GM12891 (cell line): ENCODE measurements at regions not wholly inside any gene's neighbourhood (a gene's known extent, or its start where the extent isn't known, plus 50 kb on each side); places are given as distances from the start of the nearest gene placed in this dataset.

Source experiments
- DNase-seq: peaks from one replicate; pipeline ENCODE4 v3.0.0; 2011; ENCODE audit warnings: low spot score; ENCODE audit not compliant: insufficient read length
- FAIRE-seq: peaks from 2 replicates; lab custom pipeline; 2011; peaks lifted over from hg19 to GRCh38; lab: Jason Lieb, UNC
- PAX5 ChIP-seq: IDR thresholded peaks from 2 replicates; pipeline ENCODE4 v1.6.1; 2011; ENCODE audit warnings: low read length, moderate library complexity, mild to moderate bottlenecking; ENCODE audit not compliant: insufficient read depth, severe bottlenecking
- POLR2A ChIP-seq: IDR thresholded peaks from 2 replicates; pipeline ENCODE4 v1.6.1; 2011; ENCODE audit warnings: low read depth, low read length, control low read depth
- POLR2AphosphoS5 ChIP-seq: IDR thresholded peaks from 2 replicates; pipeline ENCODE4 v1.6.1; 2011; ENCODE audit warnings: low read depth, low read length, control low read depth
- POU2F2 ChIP-seq: IDR thresholded peaks from 2 replicates; pipeline ENCODE4 v1.6.1; 2011; ENCODE audit warnings: low read depth, mild to moderate bottlenecking, control low read depth, low read length, moderate library complexity
- SPI1 ChIP-seq: IDR thresholded peaks from 2 replicates; pipeline ENCODE4 v1.6.1; 2011; ENCODE audit warnings: low read depth, low read length, control low read depth
- TAF1 ChIP-seq: IDR thresholded peaks from 2 replicates; pipeline ENCODE4 v1.6.1; 2011; ENCODE audit warnings: low read depth, low read length, control low read depth

DNA sequence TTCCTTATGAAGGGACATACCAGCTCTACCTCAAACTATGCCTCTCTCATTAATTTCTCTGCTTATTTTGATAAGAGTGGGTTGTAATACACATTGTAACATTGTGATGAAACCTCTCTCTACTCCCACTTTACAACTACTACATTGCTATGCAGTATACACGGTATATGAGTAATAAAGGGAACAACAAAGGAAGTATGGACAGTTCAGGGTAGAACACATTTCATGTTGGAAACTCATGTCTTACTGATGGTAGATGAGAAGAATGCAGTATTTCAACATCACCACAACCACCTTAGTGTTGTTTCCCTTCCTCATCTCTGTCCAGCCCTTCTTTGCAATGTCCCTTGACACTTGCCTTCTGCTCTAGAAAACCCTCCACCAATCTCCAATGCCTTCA lies 515.9 kb upstream of the CELF4 start:
- TF ChIP-seq SPI1 (no peak), POLR2AphosphoS5 (no peak), PAX5 (no peak), TAF1 (no peak)
- DNase-seq (no peak), FAIRE-seq (no peak)

DNA sequence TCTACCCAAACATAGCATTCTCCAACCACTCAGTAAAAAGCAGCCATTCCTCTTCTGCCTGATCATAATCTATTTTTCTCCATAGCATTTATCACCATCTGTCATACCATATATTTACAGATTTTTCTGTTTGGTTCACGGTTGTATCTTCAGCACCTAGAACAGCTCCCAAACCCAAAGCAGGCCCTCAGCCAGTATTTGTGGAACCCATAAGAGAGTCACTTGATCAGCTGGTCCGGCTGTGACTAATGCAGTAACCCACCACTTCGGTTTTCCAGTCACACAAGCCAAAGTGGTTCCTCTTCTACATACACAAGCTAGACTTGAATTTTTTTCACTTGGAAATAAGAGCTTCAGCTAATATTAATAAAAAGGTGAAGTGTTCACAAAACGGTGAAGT lies 511.6 kb upstream of the CELF4 start:
- no peak for DNase-seq
- no peak for FAIRE-seq
- no peak for TF ChIP-seq PAX5
- TF ChIP-seq POU2F2: no peak
- TF ChIP-seq POLR2AphosphoS5: no peak
- no peak for TF ChIP-seq TAF1
- TF ChIP-seq POLR2A: no peak
- no peak for TF ChIP-seq SPI1

DNA sequence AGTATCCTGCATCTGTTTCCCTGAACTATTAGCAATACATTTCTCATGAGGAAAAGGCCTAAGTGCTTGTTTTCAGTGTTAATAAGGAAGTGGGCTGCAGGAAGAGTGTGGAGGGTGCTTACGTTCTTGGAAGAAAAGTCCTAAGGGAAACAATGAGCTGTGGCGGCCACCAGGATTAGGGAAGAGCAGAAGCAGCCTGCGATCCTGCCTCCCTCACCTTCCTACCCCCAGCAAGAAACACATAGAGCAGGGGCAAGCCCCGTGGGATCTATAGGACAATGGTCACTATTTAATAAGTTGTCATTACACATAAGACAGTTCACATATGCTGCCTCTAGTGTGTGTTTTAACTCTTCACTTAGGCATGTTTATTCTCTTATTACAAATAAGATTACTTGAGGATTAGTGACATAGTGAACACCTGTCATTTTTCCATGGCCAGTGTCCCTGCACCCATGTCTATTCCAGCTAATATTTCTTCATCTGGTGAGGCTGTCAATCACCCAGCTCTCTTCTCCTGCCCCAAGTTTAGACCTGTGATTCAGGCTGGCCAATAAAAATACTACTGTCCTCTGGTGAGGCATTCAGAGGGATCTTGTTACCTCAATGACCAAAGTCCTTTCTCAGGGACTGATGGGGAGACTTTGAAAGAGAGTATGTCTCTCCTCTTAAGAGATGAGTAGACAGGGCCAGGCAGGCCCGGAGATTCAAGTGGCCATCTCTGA lies 510.9 kb upstream of the CELF4 start:
- TF ChIP-seq POLR2AphosphoS5 (no peak), PAX5 (no peak)
- DNase-seq (no peak), FAIRE-seq (no peak)

DNA sequence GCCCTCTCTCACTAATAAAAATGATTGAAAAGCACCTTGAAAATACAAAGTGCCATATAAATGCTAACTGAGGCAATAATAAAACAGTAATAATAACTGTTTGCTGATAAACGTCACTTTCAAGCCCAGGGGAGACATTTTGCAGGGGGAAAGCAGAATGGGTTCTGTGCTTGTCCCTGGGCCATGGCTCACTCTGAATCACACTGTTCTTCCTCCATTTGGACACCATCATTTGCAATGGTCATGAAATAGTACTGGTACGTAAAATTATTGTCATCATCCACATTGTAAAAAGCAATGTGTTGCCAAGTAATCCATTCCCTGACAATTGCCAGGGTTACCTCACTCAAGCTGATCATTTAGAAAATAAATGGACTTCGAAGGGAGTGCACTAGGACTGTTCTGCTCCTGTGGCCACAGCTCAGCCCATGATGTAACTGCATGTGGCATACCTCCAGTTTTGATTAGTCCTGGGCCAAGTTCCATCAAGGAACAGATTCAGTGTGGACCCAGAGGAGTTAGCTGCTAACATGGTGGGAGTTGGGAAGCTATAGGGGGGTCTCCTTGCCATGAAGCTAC lies 508.8 kb upstream of the CELF4 start:
- FAIRE-seq: no peak
- no peak for TF ChIP-seq SPI1
- TF ChIP-seq POLR2AphosphoS5: no peak
- no peak for TF ChIP-seq TAF1
- no peak for TF ChIP-seq POU2F2
- TF ChIP-seq PAX5: no peak
- TF ChIP-seq POLR2A: no peak

DNA sequence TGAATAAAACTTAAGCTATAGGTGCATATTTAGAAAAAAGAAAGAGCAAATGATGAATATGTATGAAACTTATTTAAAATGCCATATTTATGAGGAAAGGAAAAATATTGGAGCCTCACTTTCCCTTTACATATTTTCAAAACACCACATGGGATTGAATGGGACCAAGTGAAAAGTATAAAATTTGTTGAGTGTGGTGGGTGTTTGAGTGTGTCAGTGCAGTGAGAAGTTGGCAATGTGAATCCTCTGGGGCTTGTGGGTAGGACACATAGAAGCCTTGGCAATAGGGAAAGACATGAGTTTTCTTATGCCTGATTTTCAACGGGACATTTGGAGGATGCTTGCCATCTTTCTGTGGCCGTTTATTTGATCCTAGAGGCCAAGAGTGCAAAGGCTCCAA lies 502.2 kb upstream of the CELF4 start:
- FAIRE-seq: no peak
- TF ChIP-seq POLR2AphosphoS5: no peak
- no peak for TF ChIP-seq POU2F2
- TF ChIP-seq SPI1: no peak
- no peak for TF ChIP-seq TAF1
- TF ChIP-seq POLR2A: no peak
- no peak for TF ChIP-seq PAX5
- no peak for DNase-seq

More for the DNA sequence above, 508.8 kb upstream of the CELF4 start:
- DNase-seq: no peak

DNA sequence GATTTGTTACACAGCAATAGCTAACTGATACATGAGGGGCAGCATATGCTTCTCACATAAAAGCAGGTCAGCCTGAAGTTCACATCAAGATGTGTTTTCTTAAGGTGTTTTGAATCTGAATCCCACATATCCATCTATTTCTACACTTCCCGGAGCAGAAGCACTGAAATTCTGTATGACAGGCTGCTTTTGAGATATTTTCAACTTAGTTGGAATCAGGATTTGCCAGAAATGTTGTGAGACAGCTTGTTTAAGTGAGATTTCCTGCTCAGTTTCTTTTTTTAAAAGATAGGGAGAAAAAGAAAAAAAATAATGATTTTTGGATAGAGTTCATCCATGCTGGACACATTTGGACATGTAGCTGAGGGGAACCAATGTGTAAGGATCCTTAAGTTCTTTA lies 501.5 kb upstream of the CELF4 start:
- DNase-seq (no peak), FAIRE-seq (no peak)
- TF ChIP-seq PAX5 (no peak), POLR2AphosphoS5 (no peak), POU2F2 (no peak), SPI1 (no peak), POLR2A (no peak), TAF1 (no peak)

DNA sequence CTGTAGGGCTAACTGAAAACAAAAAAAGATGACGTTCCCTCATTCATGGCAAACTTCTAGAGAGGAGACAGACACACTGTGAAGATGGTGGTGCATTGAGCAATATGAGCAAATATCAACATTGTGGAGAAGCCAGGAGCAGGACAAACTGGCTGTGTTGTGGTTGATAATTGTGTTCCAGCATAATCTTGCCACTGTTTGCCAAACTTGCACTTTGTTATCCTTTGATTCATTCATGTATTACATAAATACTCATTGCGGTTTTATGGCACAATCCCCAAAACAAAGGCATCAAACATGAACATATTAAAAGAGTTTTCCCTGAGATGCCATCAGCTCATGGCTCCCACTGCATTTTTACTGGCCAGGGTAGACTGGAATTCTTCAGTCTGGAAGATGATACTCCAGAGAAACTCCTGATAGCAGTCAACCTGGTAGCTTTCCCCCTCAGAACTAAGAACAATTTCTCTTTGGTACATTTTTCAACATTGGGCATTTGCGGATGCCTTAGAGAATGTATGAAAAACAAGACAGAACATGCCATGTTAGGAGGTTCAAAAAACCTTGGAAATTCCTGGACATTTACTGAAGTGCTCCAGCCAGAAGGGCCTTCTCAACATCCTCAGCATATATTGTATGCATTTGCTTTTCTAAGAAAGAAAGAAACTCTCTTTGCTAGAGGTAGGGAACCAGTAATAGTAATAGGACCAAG lies 487.4 kb upstream of the CELF4 start:
- TF ChIP-seq SPI1: no peak
- TF ChIP-seq POLR2AphosphoS5: no peak
- TF ChIP-seq PAX5: no peak
- TF ChIP-seq POU2F2: no peak
- TF ChIP-seq TAF1: no peak
- no peak for TF ChIP-seq POLR2A
- DNase-seq (no peak), FAIRE-seq (no peak)

DNA sequence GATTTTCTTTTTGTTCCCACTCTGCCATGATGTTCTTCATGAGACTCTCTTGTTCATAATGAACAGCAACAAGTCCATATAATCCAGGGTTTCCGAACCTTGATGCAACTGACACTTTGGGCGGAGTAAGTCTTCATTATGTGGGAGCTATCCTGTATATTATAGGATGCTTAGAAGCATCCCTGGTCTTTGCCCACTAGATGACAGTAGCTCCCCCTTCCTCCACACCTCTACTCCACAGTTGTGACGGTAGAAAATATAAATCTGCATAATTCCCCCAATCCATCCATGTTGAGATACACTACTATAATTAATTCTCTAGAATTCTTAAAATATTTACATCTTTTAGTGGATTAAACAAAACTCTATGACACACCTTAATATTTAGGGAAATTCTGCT lies 482.2 kb upstream of the CELF4 start:
- TF ChIP-seq SPI1 (no peak), POLR2A (no peak)
- FAIRE-seq: no peak
- no peak for DNase-seq

- TF ChIP-seq POU2F2: no peak
- no peak for TF ChIP-seq POLR2AphosphoS5
- TF ChIP-seq PAX5: no peak
- DNase-seq (no peak), FAIRE-seq (no peak)
Observed at GRCh38 chr18:38046651-38047050, 481.1 kb upstream of the CELF4 start.

DNA sequence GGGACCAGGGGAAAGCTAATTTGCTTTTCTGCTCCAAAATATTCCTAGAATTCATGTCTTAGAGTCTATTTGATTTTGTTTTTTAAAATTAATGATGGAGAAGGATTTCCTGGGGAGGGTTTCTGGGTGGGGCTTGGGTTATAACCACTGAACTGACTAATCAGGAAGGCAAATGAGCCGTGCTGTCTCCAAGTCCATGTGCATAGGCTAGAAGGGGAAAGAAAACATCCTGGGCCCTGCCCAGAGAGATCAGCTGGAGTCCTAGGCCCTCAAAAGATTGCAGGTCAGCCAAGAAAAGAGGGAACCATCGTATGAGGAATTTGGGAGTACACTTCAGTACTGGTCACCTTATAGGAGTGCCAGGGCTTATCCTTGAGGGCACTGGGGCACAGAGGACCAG lies 480.2 kb upstream of the CELF4 start:
- TF ChIP-seq POLR2AphosphoS5 (no peak), PAX5 (no peak), SPI1 (no peak), POLR2A (no peak)
- no peak for DNase-seq
- no peak for FAIRE-seq
